Activated gamma-delta T cell (primary cell): ENCODE measurements at regions not wholly inside any gene's neighbourhood (a gene's known extent, or its start where the extent isn't known, plus 50 kb on each side); places are given as distances from the start of the nearest gene placed in this dataset.
"Not testable (repeated sequence)": the region's sequence is repeated elsewhere in the genome, so short reads cannot be mapped to it uniquely, and the experiment has no call there.

ENCODE experiments used
- DNase-seq: peaks from one replicate; lab custom pipeline; 2025; lab: John Stamatoyannopoulos, UW

GRCh38 chr6:93943661-93944060, 524.3 kb upstream of the EPHA7 start:
- DNase-seq: no peak

GRCh38 chr6:93940381-93940780, 521.0 kb upstream of the EPHA7 start:
- DNase-seq: no peak

GRCh38 chr6:93932175-93932574, 512.8 kb upstream of the EPHA7 start:
- DNase-seq: no peak

GRCh38 chr6:93927731-93928130, 508.4 kb upstream of the EPHA7 start:
- DNase-seq: no peak

- DNase-seq: no peak
Observed at GRCh38 chr6:93919365-93919764, 500.0 kb upstream of the EPHA7 start.

GRCh38 chr6:93918258-93918657, 498.9 kb upstream of the EPHA7 start:
- no peak for DNase-seq

- DNase-seq: no peak
Observed at GRCh38 chr6:93917216-93917615, 497.9 kb upstream of the EPHA7 start.

GRCh38 chr6:93916716-93917115, 497.4 kb upstream of the EPHA7 start:
- no peak for DNase-seq

- no peak for DNase-seq
Observed at GRCh38 chr6:93915961-93916360, 496.6 kb upstream of the EPHA7 start.

- no peak for DNase-seq
Observed at GRCh38 chr6:93902517-93902916, 483.2 kb upstream of the EPHA7 start.

- no peak for DNase-seq
Observed at GRCh38 chr6:93900142-93900541, 480.8 kb upstream of the EPHA7 start.

- no peak for DNase-seq
Observed at GRCh38 chr6:93896081-93896480, 476.7 kb upstream of the EPHA7 start.

- DNase-seq: no peak
Observed at GRCh38 chr6:93894521-93894920, 475.2 kb upstream of the EPHA7 start.

GRCh38 chr6:93889713-93890112, 470.4 kb upstream of the EPHA7 start:
- DNase-seq: no peak

GRCh38 chr6:93886416-93886815, 467.1 kb upstream of the EPHA7 start:
- no peak for DNase-seq

- no peak for DNase-seq
Observed at GRCh38 chr6:93859971-93860370, 440.6 kb upstream of the EPHA7 start.

GRCh38 chr6:93858213-93858612, 438.9 kb upstream of the EPHA7 start:
- DNase-seq: no peak

- DNase-seq: no peak
Observed at GRCh38 chr6:93849857-93850256, 430.5 kb upstream of the EPHA7 start.

- DNase-seq: no peak
Observed at GRCh38 chr6:93848031-93848742, 428.8 kb upstream of the EPHA7 start.

- DNase-seq: no peak
Observed at GRCh38 chr6:93842178-93842577, 422.8 kb upstream of the EPHA7 start.

GRCh38 chr6:93835451-93836145, 416.2 kb upstream of the EPHA7 start:
- not testable (repeated sequence) for DNase-seq

- DNase-seq: not testable (repeated sequence)
Observed at GRCh38 chr6:93835026-93835425, 415.7 kb upstream of the EPHA7 start.

- not testable (repeated sequence) for DNase-seq
Observed at GRCh38 chr6:93833326-93833725, 414.0 kb upstream of the EPHA7 start.

GRCh38 chr6:93829757-93830156, 410.4 kb upstream of the EPHA7 start:
- DNase-seq: not testable (repeated sequence)
